Tibial nerve (tissue), 4 donors: ENCODE measurements at regions not wholly inside any gene's neighbourhood (a gene's known extent, or its start where the extent isn't known, plus 50 kb on each side); places are given as distances from the start of the nearest gene placed in this dataset.
"Not testable (repeated sequence)": the region's sequence is repeated elsewhere in the genome, so short reads cannot be mapped to it uniquely, and the experiment has no call there.

Experiments
- DNase-seq, 2 donors: peaks; one replicate each; pipeline ENCODE4 v3.0.0-alpha.2; 2019; ENCODE audit warnings: low spot score in 2 of 2
- H3K27ac ChIP-seq, 4 donors: fragments of 200-600 bp; sonication (generic) in 3 of 4; one replicate each; pipeline ENCODE4 v1.5.1; 2017 to 2019; ENCODE audit warnings: mild to moderate bottlenecking in 1 of 4
- H3K27me3 ChIP-seq, 2 donors: fragments of 200-600 bp; sonication (generic) in 1 of 2; one replicate each; pipeline versions ENCODE4 v1.5.1 to v1.6.0; 2017 to 2019
- H3K36me3 ChIP-seq, 3 donors: fragments of 200-600 bp; sonication (generic); one replicate each; pipeline ENCODE4 v1.5.1; 2018 to 2019
- H3K4me1 ChIP-seq, 4 donors: fragments of 200-600 bp; sonication (generic) in 3 of 4; one replicate each; pipeline ENCODE4 v1.5.1; 2017 to 2019
- H3K4me3 ChIP-seq, 4 donors: fragments of 200-600 bp; sonication (generic) in 3 of 4; one replicate each; pipeline ENCODE4 v1.5.1; 2017 to 2019; ENCODE audit warnings: mild to moderate bottlenecking in 1 of 4, moderate library complexity in 1 of 4
- H3K9me3 ChIP-seq, 4 donors: fragments of 200-600 bp; sonication (generic) in 3 of 4; one replicate each; pipeline ENCODE4 v1.5.1; 2017 to 2019
- CTCF ChIP-seq, 5 experiments: fragments of 200-600 bp in 3 of 5; fragments of 450-650 bp in 2 of 5; sonication (generic) in 3 of 5; IDR thresholded peaks; one replicate each; pipeline ENCODE4 v1.5.1; 2016 to 2019; ENCODE audit warnings: antibody characterized with exemption in 5 of 5, mild to moderate bottlenecking in 3 of 5, moderate library complexity in 2 of 5
- EP300 ChIP-seq, 2 donors: sonication (generic); formaldehyde crosslinking; IDR thresholded peaks; one replicate each; pipeline ENCODE4 v1.6.1; 2017; ENCODE audit warnings: antibody characterized with exemption in 2 of 2, mild to moderate bottlenecking in 1 of 2
- POLR2A ChIP-seq, 2 donors: fragments of 450-650 bp; IDR thresholded peaks; one replicate each; pipeline ENCODE4 v1.6.1; 2017; ENCODE audit warnings: antibody characterized with exemption in 2 of 2, mild to moderate bottlenecking in 2 of 2, moderate library complexity in 2 of 2
- WGBS, 2 donors: methylation state at CpG; one replicate each; pipeline ENCODE4 v1.1.5; 2018; 5-methylcytosine and 5-hydroxymethylcytosine counted together

- 76 to 83% methylated on average over 3 of the region's 3 CpGs for WGBS, 2 donors
- Histone ChIP-seq H3K4me1 (peaks cover 0 to 4% (median 0%) of the 10 kb centered on the region in 4 donors), H3K27ac (no peak overlapping the region), H3K27me3 (no peaks in the 10 kb centered on the region), H3K9me3 (no peaks in the 10 kb centered on the region), H3K36me3 (no peaks in the 10 kb centered on the region), H3K4me3 (no peak overlapping the region)
- TF ChIP-seq CTCF (IDR thresholded peaks at IDR 0.05), result no peak
- no peak for DNase-seq
Observed at GRCh38 chr10:22824984-22825383, 102.9 kb upstream of the ARMC3 start.

DNA sequence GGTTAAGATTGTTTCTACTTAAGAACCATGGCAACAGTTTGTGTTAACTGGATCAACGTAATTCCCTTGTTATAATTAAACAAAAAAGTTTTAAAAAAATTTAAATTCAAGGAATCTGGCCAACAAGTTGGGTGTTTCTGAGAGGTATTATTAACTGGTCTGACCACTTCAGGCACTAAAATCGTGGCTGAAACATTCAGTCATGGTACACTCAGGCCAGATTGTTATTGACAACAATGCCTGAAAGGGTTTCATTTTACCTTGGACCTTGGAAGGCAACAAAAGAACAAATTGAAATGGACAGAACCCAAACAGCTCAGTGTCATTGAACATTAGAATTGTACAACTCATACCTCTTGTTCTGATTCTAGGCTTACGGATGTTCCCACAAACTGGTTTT, 103.3 kb upstream of the ARMC3 start:
- no peak for DNase-seq
- H3K9me3 ChIP-seq, result no peaks in the 10 kb centered on the region
- H3K4me3 ChIP-seq, result no peak overlapping the region
- H3K27ac ChIP-seq, result no peak overlapping the region
- H3K36me3 ChIP-seq, result no peaks in the 10 kb centered on the region
- H3K4me1 ChIP-seq, result peaks cover 0 to 4% (median 0%) of the 10 kb centered on the region in 4 donors
- 87 to 94% methylated on average over 3 of the region's 3 CpGs for WGBS, 2 donors
- no peak for TF ChIP-seq CTCF (IDR thresholded peaks at IDR 0.05)
- TF ChIP-seq POLR2A (IDR thresholded peaks at IDR 0.05), result no peak
- no peak for TF ChIP-seq EP300 (IDR thresholded peaks at IDR 0.05)
- H3K27me3 ChIP-seq, result no peaks in the 10 kb centered on the region

- Histone ChIP-seq H3K4me3 (no peak overlapping the region), H3K36me3 (no peaks in the 10 kb centered on the region), H3K4me1 (no peaks in the 10 kb centered on the region), H3K9me3 (no peaks in the 10 kb centered on the region), H3K27ac (no peak overlapping the region), H3K27me3 (no peaks in the 10 kb centered on the region)
- TF ChIP-seq POLR2A (IDR thresholded peaks at IDR 0.05), result no peak
- no peak for TF ChIP-seq EP300 (IDR thresholded peaks at IDR 0.05)
- no peak for TF ChIP-seq CTCF (IDR thresholded peaks at IDR 0.05)
- DNase-seq, result no peak
Observed at GRCh38 chr10:22823109-22823508, 104.7 kb upstream of the ARMC3 start.

GRCh38 chr10:22821921-22822320, 105.9 kb upstream of the ARMC3 start:
- not testable (repeated sequence) for H3K4me3 ChIP-seq, DNase-seq, H3K36me3 ChIP-seq, H3K4me1 ChIP-seq, H3K27me3 ChIP-seq, H3K9me3 ChIP-seq, H3K27ac ChIP-seq
- WGBS, 2 donors, result 92 to 96% methylated on average over 5 of the region's 5 CpGs

DNA sequence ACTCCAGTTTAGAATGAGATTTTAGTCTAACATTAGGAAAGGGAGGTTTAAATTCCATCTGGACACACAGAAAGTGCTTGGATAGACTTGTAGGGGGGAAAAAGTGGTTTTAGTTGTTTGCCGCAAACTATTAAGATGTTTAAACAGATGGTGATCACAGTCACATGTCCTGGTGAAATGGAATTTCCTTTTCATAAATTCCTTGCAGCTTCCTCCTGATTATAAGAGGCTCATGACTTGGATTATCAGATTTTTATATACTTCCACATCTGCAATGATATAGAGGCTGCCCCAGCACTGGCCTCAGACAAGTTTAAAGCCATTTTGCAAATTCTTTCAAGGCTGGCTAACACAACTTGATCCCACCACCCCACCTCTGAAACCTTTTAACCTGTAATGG, 106.4 kb upstream of the ARMC3 start:
- Histone ChIP-seq H3K27ac (no peak overlapping the region), H3K4me1 (no peaks in the 10 kb centered on the region), H3K36me3 (no peaks in the 10 kb centered on the region), H3K4me3 (no peak overlapping the region), H3K9me3 (no peaks in the 10 kb centered on the region), H3K27me3 (no peaks in the 10 kb centered on the region)
- 52 to 68% methylated on average over 1 of the region's 1 CpG for WGBS, 2 donors
- no peak for DNase-seq
- TF ChIP-seq EP300 (IDR thresholded peaks at IDR 0.05) (no peak), POLR2A (IDR thresholded peaks at IDR 0.05) (no peak), CTCF (IDR thresholded peaks at IDR 0.05) (no peak)

DNA sequence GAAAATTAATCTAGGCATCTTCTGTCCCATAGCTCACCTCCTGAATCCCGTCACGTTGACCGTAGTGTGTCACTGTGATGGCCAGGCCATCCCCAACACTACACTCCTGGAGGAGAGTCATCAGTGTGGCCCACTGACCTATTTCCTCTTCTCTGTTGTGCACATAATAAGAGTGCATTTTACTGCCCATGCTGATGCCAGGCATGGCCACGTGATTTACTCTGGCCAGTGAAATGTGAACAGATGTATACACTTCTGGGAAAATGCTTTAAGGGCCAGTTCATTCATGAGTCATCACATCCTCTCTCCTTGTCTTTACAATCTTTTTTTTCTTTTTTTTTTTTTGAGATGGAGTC, 101.9 kb upstream of the PIP4K2A start:
- Histone ChIP-seq H3K4me1 (no peaks in the 10 kb centered on the region), H3K27me3 (no peaks in the 10 kb centered on the region), H3K4me3 (no peak overlapping the region), H3K36me3 (no peaks in the 10 kb centered on the region), H3K27ac (no peak overlapping the region), H3K9me3 (no peaks in the 10 kb centered on the region)
- 76 to 81% methylated on average over 4 of the region's 4 CpGs for WGBS, 2 donors
- no peak for DNase-seq
- TF ChIP-seq POLR2A (IDR thresholded peaks at IDR 0.05), result no peak
- no peak for TF ChIP-seq EP300 (IDR thresholded peaks at IDR 0.05)
- no peak for TF ChIP-seq CTCF (IDR thresholded peaks at IDR 0.05)
